Astrocyte (in vitro differentiated cells and primary cell): ENCODE measurements at regions not wholly inside any gene's neighbourhood (a gene's known extent, or its start where the extent isn't known, plus 50 kb on each side); places are given as distances from the start of the nearest gene placed in this dataset.

Experiments
- CTCF ChIP-seq: IDR thresholded peaks from 2 replicates; pipeline ENCODE4 v1.5.1; 2011; ENCODE audit warnings: low read depth, mild to moderate bottlenecking, inconsistent platforms, low read length, moderate library complexity; ENCODE audit not compliant: insufficient read depth
- EZH2 ChIP-seq: IDR thresholded peaks from 2 replicates; pipeline ENCODE4 v1.6.1; 2012; ENCODE audit warnings: mild to moderate bottlenecking, low read length, inconsistent platforms; ENCODE audit not compliant: insufficient read depth

- TF ChIP-seq CTCF (no peak), EZH2 (no peak)
Measured at GRCh38 chr16:62386411-62386810, 350.2 kb upstream of the CDH8 start.
